ENCODE measurements at regions not wholly inside any gene's neighbourhood (a gene's known extent, or its start where the extent isn't known, plus 50 kb on each side); places are given as distances from the start of the nearest gene placed in this dataset.
"Not testable (repeated sequence)": the region's sequence is repeated elsewhere in the genome, so short reads cannot be mapped to it uniquely, and the experiment has no call there.

DNA sequence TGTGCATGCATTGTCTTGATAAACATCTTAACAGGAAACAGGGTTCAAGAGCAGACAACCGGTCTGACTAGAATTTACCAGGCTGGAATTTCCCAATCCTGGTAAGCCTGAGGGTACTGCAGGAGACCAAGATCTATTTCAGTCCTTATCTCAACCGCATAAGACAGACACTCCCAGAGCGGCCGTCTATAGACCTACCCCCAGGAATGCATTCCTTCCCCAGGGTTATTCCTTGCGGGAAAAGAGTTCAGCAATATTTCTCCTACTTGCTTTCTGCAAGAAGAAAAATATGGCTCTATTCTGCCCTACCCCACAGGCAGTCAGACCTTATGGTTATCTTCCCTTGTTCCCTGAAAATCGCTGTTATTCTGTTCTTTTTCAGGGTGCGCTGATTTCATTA is 65.1 kb upstream of the CAPZB start:
- not testable (repeated sequence) for H3K79me2 ChIP-seq (ENCODE audit: low read length); H3K4me2 ChIP-seq (ENCODE audit: low read depth, low read length, poor library complexity, severe bottlenecking); H3K4me1 ChIP-seq (ENCODE audit: low read length); H2AFZ ChIP-seq (ENCODE audit: low read length); H3K36me3 ChIP-seq (ENCODE audit: insufficient read depth, low read length); H3K27ac ChIP-seq (ENCODE audit: low read length); H3K9ac ChIP-seq (ENCODE audit: low read length); H4K20me1 ChIP-seq (ENCODE audit: insufficient read depth, low read depth, low read length); H3K4me3 ChIP-seq (ENCODE audit: low read length); H3K9me2 ChIP-seq (replicated peaks; ENCODE audit: insufficient read depth, low read length); H3K27me3 ChIP-seq (ENCODE audit: low read length); H3K9me3 ChIP-seq (ENCODE audit: low read length); DNase-seq

GRCh38 chr1:19547814-19548213 is 62.5 kb upstream of the CAPZB start:
- Histone ChIP-seq H3K9ac (ENCODE audit: low read length) (no peak overlapping the region), H3K27ac (ENCODE audit: low read length) (no peak overlapping the region), H2AFZ (ENCODE audit: low read length) (no peak overlapping the region), H3K4me3 (ENCODE audit: low read length) (no peak overlapping the region), H3K9me2 (replicated peaks; ENCODE audit: insufficient read depth, low read length) (no peaks in the 10 kb centered on the region), H3K27me3 (ENCODE audit: low read length) (no peaks in the 10 kb centered on the region), H3K9me3 (ENCODE audit: low read length) (no peaks in the 10 kb centered on the region; the same call in 1 of the 2 replicates), H3K79me2 (ENCODE audit: low read length) (no peaks in the 10 kb centered on the region), H3K36me3 (ENCODE audit: insufficient read depth, low read length) (no peaks in the 10 kb centered on the region), H3K4me2 (ENCODE audit: low read depth, low read length, poor library complexity, severe bottlenecking) (no peak overlapping the region), H4K20me1 (ENCODE audit: insufficient read depth, low read depth, low read length) (no peaks in the 10 kb centered on the region), H3K4me1 (ENCODE audit: low read length) (no peaks in the 10 kb centered on the region)
- no peak for DNase-seq

GRCh38 chr1:19536519-19536918 is 51.2 kb upstream of the CAPZB start:
- H3K9ac ChIP-seq (ENCODE audit: low read length) = no peak overlapping the region
- no peaks in the 10 kb centered on the region for H3K9me2 ChIP-seq (replicated peaks; ENCODE audit: insufficient read depth, low read length)
- no peak overlapping the region for H3K4me2 ChIP-seq (ENCODE audit: low read depth, low read length, poor library complexity, severe bottlenecking)
- no peaks in the 10 kb centered on the region for H4K20me1 ChIP-seq (ENCODE audit: insufficient read depth, low read depth, low read length)
- H3K36me3 ChIP-seq (ENCODE audit: insufficient read depth, low read length) = no peaks in the 10 kb centered on the region
- no peaks in the 10 kb centered on the region for H3K79me2 ChIP-seq (ENCODE audit: low read length)
- no peak for DNase-seq
- no peak overlapping the region for H3K4me3 ChIP-seq (ENCODE audit: low read length)
- no peak overlapping the region for H3K27ac ChIP-seq (ENCODE audit: low read length)
- peaks cover 3% of the 10 kb centered on the region; the same call in 1 of the 2 replicates for H3K9me3 ChIP-seq (ENCODE audit: low read length)
- no peaks in the 10 kb centered on the region for H3K4me1 ChIP-seq (ENCODE audit: low read length)
- no peaks in the 10 kb centered on the region for H3K27me3 ChIP-seq (ENCODE audit: low read length)
- H2AFZ ChIP-seq (ENCODE audit: low read length) = no peak overlapping the region

DNA sequence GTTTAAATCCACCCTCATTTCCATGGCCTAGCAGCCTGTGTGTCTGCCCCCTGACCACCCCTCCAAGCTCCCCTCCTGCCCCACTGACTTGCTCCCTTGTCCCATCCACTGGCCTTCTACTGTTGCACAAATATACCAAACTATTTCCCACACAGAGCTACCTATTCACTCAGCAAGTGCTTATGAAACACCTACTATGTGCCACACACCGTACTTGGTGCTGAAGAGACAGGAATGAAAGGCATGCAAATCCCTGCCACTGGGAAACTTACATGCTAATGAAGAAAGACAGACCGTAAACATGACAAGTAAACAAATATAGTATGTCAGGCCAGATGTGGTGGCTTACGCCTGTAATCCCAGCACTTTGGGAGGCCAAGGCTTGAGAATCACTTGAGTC is 49.9 kb upstream of the CAPZB start:
- no peak overlapping the region for H3K9ac ChIP-seq (ENCODE audit: low read length)
- peaks cover 5% of the 10 kb centered on the region; the same call in 1 of the 2 replicates for H3K9me3 ChIP-seq (ENCODE audit: low read length)
- no peaks in the 10 kb centered on the region for H3K4me1 ChIP-seq (ENCODE audit: low read length)
- H3K36me3 ChIP-seq (ENCODE audit: insufficient read depth, low read length) = no peaks in the 10 kb centered on the region
- no peaks in the 10 kb centered on the region for H3K27me3 ChIP-seq (ENCODE audit: low read length)
- H3K4me2 ChIP-seq (ENCODE audit: low read depth, low read length, poor library complexity, severe bottlenecking) = no peak overlapping the region
- H2AFZ ChIP-seq (ENCODE audit: low read length) = no peak overlapping the region
- H3K9me2 ChIP-seq (replicated peaks; ENCODE audit: insufficient read depth, low read length) = no peaks in the 10 kb centered on the region
- no peaks in the 10 kb centered on the region for H4K20me1 ChIP-seq (ENCODE audit: insufficient read depth, low read depth, low read length)
- no peak for DNase-seq
- H3K4me3 ChIP-seq (ENCODE audit: low read length) = no peak overlapping the region
- no peak overlapping the region for H3K27ac ChIP-seq (ENCODE audit: low read length)
- H3K79me2 ChIP-seq (ENCODE audit: low read length) = no peaks in the 10 kb centered on the region

Measured in Karpas-422 (cell line).